NT2/D1 (cell line): ENCODE measurements at regions not wholly inside any gene's neighbourhood (a gene's known extent, or its start where the extent isn't known, plus 50 kb on each side); places are given as distances from the start of the nearest gene placed in this dataset.

Experiments used
- DNase-seq: peaks from one replicate; pipeline ENCODE4 v3.0.0-alpha.2; 2011; ENCODE audit warnings: low read depth, low spot score
- H3K27me3 ChIP-seq: 2 replicates; pipeline ENCODE4 v1.6.0; 2011; ENCODE audit warnings: mild to moderate bottlenecking; ENCODE audit not compliant: insufficient read length, insufficient read depth
- H3K36me3 ChIP-seq: 2 replicates; pipeline ENCODE4 v1.6.1; 2011; ENCODE audit warnings: mild to moderate bottlenecking, low read length, mixed read lengths; ENCODE audit not compliant: insufficient read depth, insufficient read length
- H3K4me1 ChIP-seq: 2 replicates; pipeline ENCODE4 v1.5.1; 2011; ENCODE audit not compliant: insufficient read depth, insufficient read length
- H3K4me3 ChIP-seq: 2 replicates; pipeline ENCODE4 v1.5.1; 2011; ENCODE audit warnings: low read depth; ENCODE audit not compliant: insufficient read length
- H3K9ac ChIP-seq: 2 replicates; pipeline ENCODE4 v1.6.0; 2011; ENCODE audit warnings: low read depth; ENCODE audit not compliant: insufficient read length
- H3K9me3 ChIP-seq: 2 replicates; pipeline ENCODE4 v1.5.1; 2011; ENCODE audit warnings: mild to moderate bottlenecking, low read length; ENCODE audit not compliant: insufficient read depth
- SUZ12 ChIP-seq: IDR thresholded peaks from 2 replicates; pipeline ENCODE4 v1.6.1; 2011; ENCODE audit not compliant: insufficient read length, insufficient read depth; ENCODE audit errors: extremely low read depth
- YY1 ChIP-seq: IDR thresholded peaks from 2 replicates; pipeline ENCODE4 v1.6.1; 2011; ENCODE audit not compliant: insufficient read length, insufficient read depth
- ZNF274 ChIP-seq: IDR thresholded peaks from 2 replicates; pipeline ENCODE4 v1.6.1; 2011; ENCODE audit warnings: mild to moderate bottlenecking, low read depth, low read length

- Histone ChIP-seq H3K4me1 (no peaks in the 10 kb centered on the region), H3K9me3 (no peaks in the 10 kb centered on the region), H3K4me3 (no peak overlapping the region), H3K36me3 (no peaks in the 10 kb centered on the region), H3K27me3 (no peaks in the 10 kb centered on the region), H3K9ac (no peak overlapping the region)
- DNase-seq: no peak
- TF ChIP-seq SUZ12: no peak
- TF ChIP-seq YY1: no peak
- TF ChIP-seq ZNF274: no peak
Observed at GRCh38 chr11:96707273-96707672, 317.5 kb downstream of the JRKL start.

GRCh38 chr11:96708219-96708878, 318.5 kb downstream of the JRKL start:
- H3K9ac ChIP-seq: no peak overlapping the region
- no peaks in the 10 kb centered on the region for H3K4me1 ChIP-seq
- no peaks in the 10 kb centered on the region for H3K27me3 ChIP-seq
- no peak overlapping the region for H3K4me3 ChIP-seq
- TF ChIP-seq YY1 (no peak), SUZ12 (no peak), ZNF274 (no peak)
- no peak for DNase-seq
- H3K36me3 ChIP-seq: no peaks in the 10 kb centered on the region
- no peaks in the 10 kb centered on the region for H3K9me3 ChIP-seq

GRCh38 chr11:96713301-96713700, 323.5 kb downstream of the JRKL start:
- Histone ChIP-seq H3K36me3 (no peaks in the 10 kb centered on the region), H3K27me3 (no peaks in the 10 kb centered on the region), H3K4me1 (no peaks in the 10 kb centered on the region), H3K9me3 (no peaks in the 10 kb centered on the region), H3K4me3 (no peak overlapping the region), H3K9ac (no peak overlapping the region)
- DNase-seq: no peak
- TF ChIP-seq ZNF274 (no peak), SUZ12 (no peak), YY1 (no peak)

GRCh38 chr11:96714689-96715088, 324.9 kb downstream of the JRKL start:
- Histone ChIP-seq H3K9ac (no peak overlapping the region), H3K4me1 (no peaks in the 10 kb centered on the region), H3K9me3 (no peaks in the 10 kb centered on the region), H3K4me3 (no peak overlapping the region), H3K27me3 (no peaks in the 10 kb centered on the region), H3K36me3 (no peaks in the 10 kb centered on the region)
- TF ChIP-seq SUZ12 (no peak), YY1 (no peak), ZNF274 (no peak)
- no peak for DNase-seq

- no peak for DNase-seq
- Histone ChIP-seq H3K9me3 (no peaks in the 10 kb centered on the region), H3K4me1 (no peaks in the 10 kb centered on the region), H3K9ac (no peak overlapping the region), H3K27me3 (no peaks in the 10 kb centered on the region), H3K4me3 (no peak overlapping the region), H3K36me3 (no peaks in the 10 kb centered on the region)
- TF ChIP-seq YY1 (no peak), ZNF274 (no peak), SUZ12 (no peak)
Observed at GRCh38 chr11:96715208-96715607, 325.4 kb downstream of the JRKL start.

- TF ChIP-seq YY1 (no peak), SUZ12 (no peak), ZNF274 (no peak)
- Histone ChIP-seq H3K9me3 (no peaks in the 10 kb centered on the region), H3K36me3 (no peaks in the 10 kb centered on the region), H3K9ac (no peak overlapping the region), H3K4me3 (no peak overlapping the region), H3K4me1 (no peaks in the 10 kb centered on the region), H3K27me3 (no peaks in the 10 kb centered on the region)
- DNase-seq: no peak
Observed at GRCh38 chr11:96736601-96737000, 346.8 kb downstream of the JRKL start.

GRCh38 chr11:96738311-96738710, 348.5 kb downstream of the JRKL start:
- Histone ChIP-seq H3K4me1 (no peaks in the 10 kb centered on the region), H3K36me3 (no peaks in the 10 kb centered on the region), H3K4me3 (no peak overlapping the region), H3K9ac (no peak overlapping the region), H3K9me3 (no peaks in the 10 kb centered on the region), H3K27me3 (no peaks in the 10 kb centered on the region)
- TF ChIP-seq SUZ12 (no peak), ZNF274 (no peak), YY1 (no peak)
- DNase-seq: no peak

- no peaks in the 10 kb centered on the region for H3K27me3 ChIP-seq
- no peak for TF ChIP-seq SUZ12
- no peak for TF ChIP-seq YY1
- TF ChIP-seq ZNF274: no peak
- H3K4me1 ChIP-seq: no peaks in the 10 kb centered on the region
- H3K9ac ChIP-seq: no peak overlapping the region
- H3K9me3 ChIP-seq: no peaks in the 10 kb centered on the region
- DNase-seq: no peak
- H3K4me3 ChIP-seq: no peak overlapping the region
- no peaks in the 10 kb centered on the region for H3K36me3 ChIP-seq
Observed at GRCh38 chr11:96741068-96741467, 351.3 kb downstream of the JRKL start.
